GM12878 (cell line): ENCODE measurements at regions not wholly inside any gene's neighbourhood (a gene's known extent, or its start where the extent isn't known, plus 50 kb on each side); places are given as distances from the start of the nearest gene placed in this dataset.

Experiments
- CBX3 ChIP-seq: fragments of 200-600 bp; sonication (generic); IDR thresholded peaks from 2 replicates; pipeline ENCODE4 v1.6.1; 2016; ENCODE audit warnings: low read depth, borderline replicate concordance
- RCOR1 ChIP-seq: conservative IDR thresholded peaks from 2 replicates; pipeline ENCODE4 v1.6.1; 2012; ENCODE audit warnings: low read depth, low read length, improper control_type of control experiment
- TF ChIP-seq, protein P1 (sequence below): IDR thresholded peaks from 2 replicates; pipeline ENCODE4 v1.6.1; 2012; ENCODE audit warnings: low read length, inconsistent platforms
- TF ChIP-seq, protein P2 (sequence below): fragments of 450-650 bp; IDR thresholded peaks from 2 replicates; pipeline ENCODE4 v1.6.1; 2016; ENCODE audit warnings: mild to moderate bottlenecking
- TF ChIP-seq, protein P3 (sequence below): fragments of 450-650 bp; IDR thresholded peaks from 2 replicates; pipeline ENCODE4 v1.6.1; 2017; ENCODE audit warnings: mild to moderate bottlenecking, moderate library complexity

DNA sequence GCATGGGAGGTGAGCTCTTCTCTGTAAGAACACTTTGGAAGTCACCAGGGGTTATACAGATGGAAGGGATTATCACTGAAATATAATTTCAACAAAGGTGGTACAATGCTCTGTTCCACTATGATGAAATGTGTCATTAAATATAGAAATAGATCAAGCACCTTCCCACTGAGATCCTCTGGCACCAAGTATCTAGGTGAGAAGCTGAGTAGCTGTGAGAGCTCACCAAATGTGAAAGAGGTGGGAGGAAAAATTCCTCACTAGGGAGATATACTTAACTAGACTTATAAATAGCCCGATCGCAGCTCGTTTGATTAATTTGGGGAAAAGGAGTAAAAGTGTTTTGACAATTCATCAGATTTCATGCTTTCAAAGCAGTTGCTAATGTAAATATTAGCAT lies 247.6 kb downstream of the SMAD2 start:
- TF ChIP-seq, protein P1, sequence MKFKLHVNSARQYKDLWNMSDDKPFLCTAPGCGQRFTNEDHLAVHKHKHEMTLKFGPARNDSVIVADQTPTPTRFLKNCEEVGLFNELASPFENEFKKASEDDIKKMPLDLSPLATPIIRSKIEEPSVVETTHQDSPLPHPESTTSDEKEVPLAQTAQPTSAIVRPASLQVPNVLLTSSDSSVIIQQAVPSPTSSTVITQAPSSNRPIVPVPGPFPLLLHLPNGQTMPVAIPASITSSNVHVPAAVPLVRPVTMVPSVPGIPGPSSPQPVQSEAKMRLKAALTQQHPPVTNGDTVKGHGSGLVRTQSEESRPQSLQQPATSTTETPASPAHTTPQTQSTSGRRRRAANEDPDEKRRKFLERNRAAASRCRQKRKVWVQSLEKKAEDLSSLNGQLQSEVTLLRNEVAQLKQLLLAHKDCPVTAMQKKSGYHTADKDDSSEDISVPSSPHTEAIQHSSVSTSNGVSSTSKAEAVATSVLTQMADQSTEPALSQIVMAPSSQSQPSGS: no peak
- TF ChIP-seq, protein P2, sequence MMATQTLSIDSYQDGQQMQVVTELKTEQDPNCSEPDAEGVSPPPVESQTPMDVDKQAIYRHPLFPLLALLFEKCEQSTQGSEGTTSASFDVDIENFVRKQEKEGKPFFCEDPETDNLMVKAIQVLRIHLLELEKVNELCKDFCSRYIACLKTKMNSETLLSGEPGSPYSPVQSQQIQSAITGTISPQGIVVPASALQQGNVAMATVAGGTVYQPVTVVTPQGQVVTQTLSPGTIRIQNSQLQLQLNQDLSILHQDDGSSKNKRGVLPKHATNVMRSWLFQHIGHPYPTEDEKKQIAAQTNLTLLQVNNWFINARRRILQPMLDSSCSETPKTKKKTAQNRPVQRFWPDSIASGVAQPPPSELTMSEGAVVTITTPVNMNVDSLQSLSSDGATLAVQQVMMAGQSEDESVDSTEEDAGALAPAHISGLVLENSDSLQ: no peak
- TF ChIP-seq, protein P3, sequence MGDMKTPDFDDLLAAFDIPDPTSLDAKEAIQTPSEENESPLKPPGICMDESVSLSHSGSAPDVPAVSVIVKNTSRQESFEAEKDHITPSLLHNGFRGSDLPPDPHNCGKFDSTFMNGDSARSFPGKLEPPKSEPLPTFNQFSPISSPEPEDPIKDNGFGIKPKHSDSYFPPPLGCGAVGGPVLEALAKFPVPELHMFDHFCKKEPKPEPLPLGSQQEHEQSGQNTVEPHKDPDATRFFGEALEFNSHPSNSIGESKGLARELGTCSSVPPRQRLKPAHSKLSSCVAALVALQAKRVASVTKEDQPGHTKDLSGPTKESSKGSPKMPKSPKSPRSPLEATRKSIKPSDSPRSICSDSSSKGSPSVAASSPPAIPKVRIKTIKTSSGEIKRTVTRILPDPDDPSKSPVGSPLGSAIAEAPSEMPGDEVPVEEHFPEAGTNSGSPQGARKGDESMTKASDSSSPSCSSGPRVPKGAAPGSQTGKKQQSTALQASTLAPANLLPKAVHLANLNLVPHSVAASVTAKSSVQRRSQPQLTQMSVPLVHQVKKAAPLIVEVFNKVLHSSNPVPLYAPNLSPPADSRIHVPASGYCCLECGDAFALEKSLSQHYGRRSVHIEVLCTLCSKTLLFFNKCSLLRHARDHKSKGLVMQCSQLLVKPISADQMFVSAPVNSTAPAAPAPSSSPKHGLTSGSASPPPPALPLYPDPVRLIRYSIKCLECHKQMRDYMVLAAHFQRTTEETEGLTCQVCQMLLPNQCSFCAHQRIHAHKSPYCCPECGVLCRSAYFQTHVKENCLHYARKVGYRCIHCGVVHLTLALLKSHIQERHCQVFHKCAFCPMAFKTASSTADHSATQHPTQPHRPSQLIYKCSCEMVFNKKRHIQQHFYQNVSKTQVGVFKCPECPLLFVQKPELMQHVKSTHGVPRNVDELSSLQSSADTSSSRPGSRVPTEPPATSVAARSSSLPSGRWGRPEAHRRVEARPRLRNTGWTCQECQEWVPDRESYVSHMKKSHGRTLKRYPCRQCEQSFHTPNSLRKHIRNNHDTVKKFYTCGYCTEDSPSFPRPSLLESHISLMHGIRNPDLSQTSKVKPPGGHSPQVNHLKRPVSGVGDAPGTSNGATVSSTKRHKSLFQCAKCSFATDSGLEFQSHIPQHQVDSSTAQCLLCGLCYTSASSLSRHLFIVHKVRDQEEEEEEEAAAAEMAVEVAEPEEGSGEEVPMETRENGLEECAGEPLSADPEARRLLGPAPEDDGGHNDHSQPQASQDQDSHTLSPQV: no peak
- TF ChIP-seq RCOR1: no peak
- no peak for TF ChIP-seq CBX3
